CD4-positive, alpha-beta T cell treated with Interleukin-10 for 1 hour (primary cell): ENCODE measurements at regions not wholly inside any gene's neighbourhood (a gene's known extent, or its start where the extent isn't known, plus 50 kb on each side); places are given as distances from the start of the nearest gene placed in this dataset.

ENCODE experiments used
- DNase-seq: peaks from one replicate; pipeline ENCODE4 v3.0.0-alpha.2; 2020

GRCh38 chr13:30026093-30026492 is 175.7 kb upstream of the UBL3 start:
- DNase-seq, result no peak

- DNase-seq, result no peak
Measured at GRCh38 chr13:30025351-30025750, 174.9 kb upstream of the UBL3 start.

DNA sequence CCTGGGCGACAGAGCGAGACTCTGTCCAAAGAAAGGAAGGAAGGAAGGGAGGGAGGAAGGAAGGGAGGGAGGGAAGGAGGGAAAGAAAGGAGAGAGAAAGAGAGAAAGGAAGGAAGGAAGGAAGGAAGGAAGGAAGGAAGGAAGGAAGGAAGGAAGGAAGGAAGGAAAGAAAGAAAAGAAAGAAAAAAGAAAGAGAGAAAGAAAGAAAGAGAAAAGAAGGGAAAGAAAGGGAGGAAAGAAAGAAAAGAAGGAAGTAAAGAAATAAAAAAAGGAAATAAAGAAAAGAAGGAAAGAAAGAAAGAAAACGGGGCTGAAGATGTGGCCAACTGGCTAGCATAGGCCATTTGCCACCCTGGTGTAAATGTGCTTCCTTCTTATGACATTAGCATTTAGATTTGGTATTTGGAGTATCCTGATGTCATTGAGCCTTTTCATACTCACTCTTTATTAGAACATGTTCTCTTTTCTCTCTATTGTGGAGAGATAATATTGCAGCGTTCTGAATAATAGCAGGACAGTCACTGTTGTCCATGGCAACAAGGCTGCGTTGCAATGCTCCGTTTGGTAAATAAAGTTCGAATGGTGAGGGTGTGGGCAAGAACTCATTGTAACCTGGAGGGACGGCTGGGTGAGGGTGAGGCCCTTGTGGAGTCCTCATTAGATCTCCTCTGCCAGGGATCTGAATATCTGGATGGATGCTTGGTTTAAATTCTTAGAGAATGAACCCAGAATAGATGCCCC is 173.9 kb upstream of the UBL3 start:
- no peak for DNase-seq

DNA sequence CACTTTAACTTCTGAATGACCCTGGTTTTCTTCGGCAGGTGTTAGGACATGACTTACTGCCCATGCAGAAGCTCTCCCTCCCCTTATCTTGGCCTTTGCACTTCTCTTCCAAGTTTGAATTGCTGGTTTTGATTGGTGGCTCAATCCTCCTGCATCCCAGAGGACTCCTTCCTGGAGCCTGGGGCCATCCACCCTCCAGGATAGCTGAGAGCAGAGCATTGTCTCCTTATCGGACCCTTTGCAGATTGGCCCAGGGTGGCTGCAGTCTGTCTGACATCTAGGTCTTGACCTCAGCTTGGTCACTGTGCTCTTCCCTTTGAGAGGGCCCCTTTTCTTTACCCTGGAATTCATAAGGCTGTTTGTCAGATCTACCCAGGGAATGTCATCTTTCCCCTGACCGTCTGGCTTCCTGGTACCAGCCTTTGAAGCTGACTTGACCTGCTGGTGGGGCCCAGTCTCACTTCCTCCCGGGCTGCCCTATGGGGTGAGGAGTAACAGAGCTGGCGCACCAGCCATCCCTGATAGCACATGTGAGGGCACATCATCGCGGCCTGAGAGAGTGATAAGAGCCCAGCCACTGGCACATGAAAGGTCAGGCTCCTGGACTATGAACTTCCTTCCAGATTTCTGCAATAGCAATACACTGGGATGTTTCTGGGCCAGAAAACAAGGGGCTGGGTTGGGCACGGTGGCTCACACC is 172.9 kb upstream of the UBL3 start:
- DNase-seq, result no peak

GRCh38 chr13:30022796-30023195 is 172.4 kb upstream of the UBL3 start:
- DNase-seq, result no peak

DNA sequence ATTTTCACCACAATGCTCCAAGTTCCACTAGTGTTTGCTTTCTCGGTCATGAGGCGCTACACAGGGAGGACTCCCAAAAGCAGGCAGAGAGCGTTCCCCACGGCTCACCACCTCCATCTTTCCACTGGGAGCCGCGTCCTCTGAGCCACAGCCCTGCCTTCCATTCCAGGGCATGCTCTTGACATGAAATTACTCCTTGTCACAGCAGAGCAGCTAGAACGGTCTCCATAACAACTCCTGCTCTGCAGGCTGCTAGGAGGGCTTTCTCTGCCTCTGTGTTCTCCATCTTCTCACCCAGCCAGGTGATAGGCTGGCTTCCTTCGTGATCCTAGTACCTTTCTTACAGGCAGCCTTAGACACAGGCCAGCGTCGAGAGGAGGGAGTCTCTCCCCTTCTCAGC is 171.8 kb upstream of the UBL3 start:
- no peak for DNase-seq

GRCh38 chr13:30021611-30022010 is 171.2 kb upstream of the UBL3 start:
- DNase-seq, result no peak

- no peak for DNase-seq
Measured at GRCh38 chr13:30020726-30021312, 170.4 kb upstream of the UBL3 start.

- DNase-seq, result no peak
Measured at GRCh38 chr13:30019648-30020626, 169.5 kb upstream of the UBL3 start.

DNA sequence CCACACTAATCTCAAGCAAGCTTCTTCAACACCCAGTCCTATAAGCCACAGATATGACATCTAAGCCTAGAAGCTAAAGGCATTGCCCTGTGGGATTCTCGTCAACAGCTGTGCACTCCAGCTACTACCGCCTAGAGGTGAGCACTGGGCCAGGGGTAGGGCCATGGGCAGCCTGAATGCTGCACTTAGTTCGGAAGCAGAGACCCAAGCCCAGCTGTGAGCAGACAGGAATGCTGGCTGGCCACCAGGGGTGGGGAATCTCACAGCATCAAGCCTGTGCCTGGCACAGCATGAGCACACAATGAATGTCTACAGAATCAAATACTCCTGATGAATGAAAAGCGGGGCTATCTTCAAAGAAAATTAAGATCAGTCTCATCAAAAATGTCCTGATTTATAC is 167.5 kb upstream of the UBL3 start:
- DNase-seq, result no peak

- no peak for DNase-seq
Measured at GRCh38 chr13:30016398-30016797, 166.0 kb upstream of the UBL3 start.

- DNase-seq, result no peak
Measured at GRCh38 chr13:30009411-30009810, 159.0 kb upstream of the UBL3 start.

GRCh38 chr13:30006246-30006645 is 155.8 kb upstream of the UBL3 start:
- DNase-seq, result no peak

DNA sequence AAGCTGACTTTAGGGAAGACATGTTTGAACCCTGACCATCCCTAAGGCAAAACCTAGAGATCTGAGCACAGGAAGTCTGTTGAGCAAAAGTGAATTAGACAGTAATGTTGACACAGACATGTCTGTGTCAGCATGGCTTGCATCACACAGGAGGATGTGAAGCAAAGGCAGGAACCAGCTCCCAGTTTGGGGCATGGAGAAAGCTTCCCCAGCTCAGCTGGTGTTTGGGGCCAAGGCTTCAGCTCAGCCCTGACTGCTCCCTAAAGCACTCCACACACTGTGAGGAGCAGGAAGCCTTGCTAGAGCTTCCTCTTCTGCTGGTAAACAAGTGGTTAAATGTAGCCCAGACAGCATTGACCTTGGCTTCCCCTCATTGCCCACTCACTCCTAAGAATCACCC is 153.8 kb upstream of the UBL3 start:
- DNase-seq, result no peak

DNA sequence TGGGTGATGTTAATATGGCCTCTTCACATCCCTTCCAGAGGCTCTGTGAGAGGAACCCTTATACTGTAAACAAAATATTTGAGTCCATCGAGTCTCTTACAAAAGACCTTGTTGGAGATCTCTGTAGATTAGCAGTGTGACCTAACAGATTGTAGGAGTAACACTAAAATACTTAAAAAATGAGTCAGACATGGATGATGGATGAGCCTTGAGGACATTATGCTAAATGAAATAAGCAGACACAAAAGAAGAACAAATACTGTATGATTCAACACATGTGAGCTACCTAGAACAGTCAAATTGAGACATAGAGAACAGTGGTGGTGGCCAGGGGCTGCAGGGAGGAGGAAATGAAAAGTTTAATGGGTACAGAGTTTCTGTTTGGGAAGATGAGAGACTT is 152.2 kb upstream of the UBL3 start:
- no peak for DNase-seq

- no peak for DNase-seq
Measured at GRCh38 chr13:30000370-30000765, 150.0 kb upstream of the UBL3 start.

DNA sequence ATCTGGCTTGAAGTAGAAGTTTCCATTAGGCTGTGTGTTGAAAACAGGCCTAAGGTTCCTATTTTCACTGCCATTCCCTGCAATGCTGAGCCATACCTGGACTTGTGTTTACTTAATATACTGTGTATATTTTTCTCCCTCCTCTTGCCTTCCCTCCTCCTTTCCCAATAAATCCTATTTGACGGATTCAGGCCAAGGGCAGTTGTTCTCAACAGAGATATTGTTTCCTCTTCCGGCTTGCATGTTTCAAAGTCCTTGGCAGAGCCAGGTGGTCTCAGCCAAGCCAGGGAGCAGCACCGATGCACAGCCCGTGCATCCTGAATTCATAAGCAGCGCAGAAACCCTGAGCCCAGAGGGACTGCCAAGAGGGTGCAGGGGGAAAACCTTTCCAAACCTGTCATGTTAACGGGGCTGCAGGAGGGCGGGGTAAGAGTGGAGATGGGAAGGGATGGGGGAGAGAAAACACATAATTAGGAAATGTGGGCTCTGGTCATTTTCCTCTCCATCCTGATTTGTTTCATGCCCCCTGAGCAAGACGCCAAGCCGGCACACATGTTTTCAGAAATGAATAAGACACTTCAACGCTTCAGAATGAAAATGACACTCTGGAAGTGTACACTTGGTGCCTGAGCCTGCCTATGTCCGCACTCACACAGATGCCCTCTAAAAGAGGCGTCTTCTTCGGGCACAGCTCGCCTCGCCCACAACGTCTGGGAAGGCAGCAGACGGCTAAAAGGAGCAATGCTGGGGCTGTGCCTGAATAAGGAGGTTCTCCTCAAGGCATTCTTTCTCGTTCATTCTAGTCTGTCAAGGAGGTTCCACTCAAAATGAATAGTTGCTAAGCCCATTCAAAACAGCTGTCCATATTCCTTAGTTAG is 149.3 kb upstream of the UBL3 start:
- no peak for DNase-seq

- no peak for DNase-seq
Measured at GRCh38 chr13:29996316-29996715, 145.9 kb upstream of the UBL3 start.

GRCh38 chr13:29994911-29995595 is 144.6 kb upstream of the UBL3 start:
- no peak for DNase-seq

GRCh38 chr13:29993716-29994488 is 143.5 kb upstream of the UBL3 start:
- DNase-seq, result no peak

GRCh38 chr13:29993196-29993595 is 142.8 kb upstream of the UBL3 start:
- no peak for DNase-seq
